ENCODE measurements at regions not wholly inside any gene's neighbourhood (a gene's known extent, or its start where the extent isn't known, plus 50 kb on each side); places are given as distances from the start of the nearest gene placed in this dataset.

- TF ChIP-seq CTCF (IDR thresholded peaks at IDR 0.05) (no peak), POLR2A (IDR thresholded peaks at IDR 0.05) (no peak)
Observed at GRCh38 chr10:130921461-130921860, 390.1 kb downstream of the TCERG1L start.
